ENCODE measurements at regions not wholly inside any gene's neighbourhood (a gene's known extent, or its start where the extent isn't known, plus 50 kb on each side); places are given as distances from the start of the nearest gene placed in this dataset.

GRCh38 chr6:83792846-83793245 lies 60.3 kb upstream of the RIPPLY2 start:
- DNase-seq = no peak

GRCh38 chr6:83781506-83781905 lies 71.7 kb upstream of the RIPPLY2 start:
- DNase-seq = no peak

- DNase-seq = no peak
These were observed 62.0 kb upstream of the SNAP91 start for GRCh38 chr6:83770910-83771309.

GRCh38 chr6:83769413-83769812 lies 60.5 kb upstream of the SNAP91 start:
- no peak for DNase-seq

- DNase-seq = peak; percentile 4 to 17
These were observed 58.1 kb upstream of the SNAP91 start for GRCh38 chr6:83767033-83767432.

Measured in inflammatory macrophage treated with lipopolysaccharide for 1 hour (primary cell).